ENCODE measurements at regions not wholly inside any gene's neighbourhood (a gene's known extent, or its start where the extent isn't known, plus 50 kb on each side); places are given as distances from the start of the nearest gene placed in this dataset.

- TF ChIP-seq CTCF (conservative IDR thresholded peaks at IDR 0.05; ENCODE audit: low read depth, low read length) (no peak), EZH2 (IDR thresholded peaks at IDR 0.05; ENCODE audit: borderline replicate concordance, low read depth, low read length, poor library complexity, severe bottlenecking) (no peak)
Observed at GRCh38 chr17:52227926-52228325, 69.4 kb upstream of the CA10 start.

Data from A673 (cell line).